ENCODE measurements at regions not wholly inside any gene's neighbourhood (a gene's known extent, or its start where the extent isn't known, plus 50 kb on each side); places are given as distances from the start of the nearest gene placed in this dataset.

GRCh38 chr7:155217634-155218033 is 80.0 kb upstream of the INSIG1 start:
- DNase-seq: peak; percentile 15

GRCh38 chr7:155218276-155219153 is 79.2 kb upstream of the INSIG1 start:
- peak; percentile 1 for DNase-seq

GRCh38 chr7:155219154-155219531 is 78.5 kb upstream of the INSIG1 start:
- no peak for DNase-seq

GRCh38 chr7:155219947-155220769 is 77.5 kb upstream of the INSIG1 start:
- no peak for DNase-seq

GRCh38 chr7:155220903-155221302 is 76.8 kb upstream of the INSIG1 start:
- DNase-seq: no peak

GRCh38 chr7:155221547-155221946 is 76.1 kb upstream of the INSIG1 start:
- DNase-seq: no peak

- no peak for DNase-seq
Observed at GRCh38 chr7:155222061-155222460, 75.6 kb upstream of the INSIG1 start.

GRCh38 chr7:155222573-155222972 is 75.1 kb upstream of the INSIG1 start:
- DNase-seq: no peak

GRCh38 chr7:155223021-155223420 is 74.7 kb upstream of the INSIG1 start:
- no peak for DNase-seq

- no peak for DNase-seq
Observed at GRCh38 chr7:155223503-155223902, 74.2 kb upstream of the INSIG1 start.

- DNase-seq: no peak
Observed at GRCh38 chr7:155224116-155224811, 73.4 kb upstream of the INSIG1 start.

GRCh38 chr7:155225095-155225494 is 72.6 kb upstream of the INSIG1 start:
- no peak for DNase-seq

- no peak for DNase-seq
Observed at GRCh38 chr7:155225516-155225915, 72.2 kb upstream of the INSIG1 start.

GRCh38 chr7:155226261-155227003 is 71.2 kb upstream of the INSIG1 start:
- DNase-seq: no peak

GRCh38 chr7:155227004-155227787 is 70.5 kb upstream of the INSIG1 start:
- no peak for DNase-seq

GRCh38 chr7:155227788-155228458 is 69.8 kb upstream of the INSIG1 start:
- DNase-seq: no peak

GRCh38 chr7:155228459-155228845 is 69.2 kb upstream of the INSIG1 start:
- no peak for DNase-seq

- DNase-seq: no peak
Observed at GRCh38 chr7:155228894-155229293, 68.8 kb upstream of the INSIG1 start.

- no peak for DNase-seq
Observed at GRCh38 chr7:155229548-155230168, 68.0 kb upstream of the INSIG1 start.

- DNase-seq: no peak
Observed at GRCh38 chr7:155230169-155230593, 67.5 kb upstream of the INSIG1 start.

All from CD4-positive, alpha-beta T cell treated with Interleukin-17A for 4 hours (primary cell).